Uterus (tissue), 3 donors: ENCODE measurements at regions not wholly inside any gene's neighbourhood (a gene's known extent, or its start where the extent isn't known, plus 50 kb on each side); places are given as distances from the start of the nearest gene placed in this dataset.

ENCODE experiments used
- DNase-seq, 2 donors: peaks; one replicate each; pipeline ENCODE4 v3.0.0-alpha.2; 2019 to 2020
- H3K27ac ChIP-seq, 2 donors: fragments of 200-600 bp; sonication (generic); 1 replicate in 1 of 2; 2 replicates in 1 of 2; pipeline ENCODE4 v1.5.1; 2016 to 2018
- H3K27me3 ChIP-seq, 2 donors: fragments of 200-600 bp; sonication (generic); one replicate each; pipeline ENCODE4 v1.5.1; 2018 to 2019; ENCODE audit warnings: control low read depth in 1 of 2
- H3K36me3 ChIP-seq, 2 donors: fragments of 200-600 bp; sonication (generic); one replicate each; pipeline ENCODE4 v1.5.1; 2019; ENCODE audit warnings: control low read depth in 1 of 2
- H3K4me1 ChIP-seq, 2 donors: fragments of 200-600 bp; sonication (generic); one replicate each; pipeline ENCODE4 v1.5.1; 2018 to 2019; ENCODE audit warnings: control low read depth in 1 of 2
- H3K4me3 ChIP-seq, 2 donors: fragments of 200-600 bp; sonication (generic); 1 replicate in 1 of 2; 2 replicates in 1 of 2; pipeline ENCODE4 v1.5.1; 2018 to 2019; ENCODE audit warnings: mild to moderate bottlenecking in 1 of 2
- H3K9me3 ChIP-seq, 2 donors: fragments of 200-600 bp; sonication (generic); one replicate each; pipeline ENCODE4 v1.5.1; 2019; ENCODE audit warnings: control low read depth in 1 of 2
- POLR2A ChIP-seq, 2 donors: fragments of 450-650 bp; IDR thresholded peaks; one replicate each; pipeline ENCODE4 v1.6.1; 2016; ENCODE audit warnings: antibody characterized with exemption in 2 of 2, mild to moderate bottlenecking in 1 of 2, moderate library complexity in 1 of 2
- intact Hi-C: fragments of 100-400 bp; cut with DNase I; formaldehyde crosslinking; loops from one replicate; pipeline ENCODE4 v1.15.1; 2023; ENCODE audit warnings: low total_unique reads
- TF ChIP-seq, protein P1 (sequence below), 4 experiments: fragments of 200-600 bp in 2 of 4; fragments of 450-650 bp in 2 of 4; sonication (generic) in 2 of 4; IDR thresholded peaks; one replicate each; pipeline ENCODE4 v1.5.1; 2016 to 2019; ENCODE audit warnings: antibody characterized with exemption in 4 of 4, mild to moderate bottlenecking in 2 of 4, moderate library complexity in 1 of 4
- donor health status: DM: yes; HTN: yes; CAD: no.

DNA sequence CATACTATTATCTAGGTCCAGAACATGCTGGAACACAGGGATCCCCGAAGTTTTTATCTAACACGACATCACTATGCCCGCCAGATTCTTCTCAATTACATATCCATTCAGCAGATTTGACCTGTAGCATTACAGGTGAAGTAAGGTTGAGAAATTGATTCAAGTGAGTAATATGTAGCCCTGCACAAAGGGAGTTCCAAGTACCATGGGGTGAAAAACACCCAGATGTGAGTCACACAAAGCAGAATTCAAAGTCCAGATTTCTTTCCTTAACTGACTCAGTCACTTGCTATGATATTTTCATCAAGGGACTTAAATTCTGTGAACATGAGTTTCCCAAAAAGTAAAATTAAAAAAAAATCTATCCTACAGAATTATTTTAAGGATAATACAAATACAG is 655.4 kb upstream of the PTCHD4 start:
- Histone ChIP-seq H3K4me3 (no peak overlapping the region), H3K36me3 (no peaks in the 10 kb centered on the region), H3K27me3 (no peaks in the 10 kb centered on the region), H3K4me1 (no peaks in the 10 kb centered on the region), H3K27ac (no peak overlapping the region), H3K9me3 (no peaks in the 10 kb centered on the region)
- no peak for DNase-seq
- TF ChIP-seq, protein P1, sequence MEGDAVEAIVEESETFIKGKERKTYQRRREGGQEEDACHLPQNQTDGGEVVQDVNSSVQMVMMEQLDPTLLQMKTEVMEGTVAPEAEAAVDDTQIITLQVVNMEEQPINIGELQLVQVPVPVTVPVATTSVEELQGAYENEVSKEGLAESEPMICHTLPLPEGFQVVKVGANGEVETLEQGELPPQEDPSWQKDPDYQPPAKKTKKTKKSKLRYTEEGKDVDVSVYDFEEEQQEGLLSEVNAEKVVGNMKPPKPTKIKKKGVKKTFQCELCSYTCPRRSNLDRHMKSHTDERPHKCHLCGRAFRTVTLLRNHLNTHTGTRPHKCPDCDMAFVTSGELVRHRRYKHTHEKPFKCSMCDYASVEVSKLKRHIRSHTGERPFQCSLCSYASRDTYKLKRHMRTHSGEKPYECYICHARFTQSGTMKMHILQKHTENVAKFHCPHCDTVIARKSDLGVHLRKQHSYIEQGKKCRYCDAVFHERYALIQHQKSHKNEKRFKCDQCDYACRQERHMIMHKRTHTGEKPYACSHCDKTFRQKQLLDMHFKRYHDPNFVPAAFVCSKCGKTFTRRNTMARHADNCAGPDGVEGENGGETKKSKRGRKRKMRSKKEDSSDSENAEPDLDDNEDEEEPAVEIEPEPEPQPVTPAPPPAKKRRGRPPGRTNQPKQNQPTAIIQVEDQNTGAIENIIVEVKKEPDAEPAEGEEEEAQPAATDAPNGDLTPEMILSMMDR (IDR thresholded peaks at IDR 0.05): no peak
- TF ChIP-seq POLR2A (IDR thresholded peaks at IDR 0.05): no peak
- intact Hi-C loops: no loop called here

GRCh38 chr6:48765352-48765961 is 654.5 kb upstream of the PTCHD4 start:
- Histone ChIP-seq H3K36me3 (no peaks in the 10 kb centered on the region), H3K9me3 (no peaks in the 10 kb centered on the region), H3K4me3 (no peak overlapping the region), H3K4me1 (no peaks in the 10 kb centered on the region), H3K27me3 (no peaks in the 10 kb centered on the region), H3K27ac (no peak overlapping the region)
- TF ChIP-seq POLR2A (IDR thresholded peaks at IDR 0.05): no peak
- TF ChIP-seq, protein P1 (IDR thresholded peaks at IDR 0.05): no peak
- intact Hi-C loops: no loop called here
- DNase-seq: no peak

DNA sequence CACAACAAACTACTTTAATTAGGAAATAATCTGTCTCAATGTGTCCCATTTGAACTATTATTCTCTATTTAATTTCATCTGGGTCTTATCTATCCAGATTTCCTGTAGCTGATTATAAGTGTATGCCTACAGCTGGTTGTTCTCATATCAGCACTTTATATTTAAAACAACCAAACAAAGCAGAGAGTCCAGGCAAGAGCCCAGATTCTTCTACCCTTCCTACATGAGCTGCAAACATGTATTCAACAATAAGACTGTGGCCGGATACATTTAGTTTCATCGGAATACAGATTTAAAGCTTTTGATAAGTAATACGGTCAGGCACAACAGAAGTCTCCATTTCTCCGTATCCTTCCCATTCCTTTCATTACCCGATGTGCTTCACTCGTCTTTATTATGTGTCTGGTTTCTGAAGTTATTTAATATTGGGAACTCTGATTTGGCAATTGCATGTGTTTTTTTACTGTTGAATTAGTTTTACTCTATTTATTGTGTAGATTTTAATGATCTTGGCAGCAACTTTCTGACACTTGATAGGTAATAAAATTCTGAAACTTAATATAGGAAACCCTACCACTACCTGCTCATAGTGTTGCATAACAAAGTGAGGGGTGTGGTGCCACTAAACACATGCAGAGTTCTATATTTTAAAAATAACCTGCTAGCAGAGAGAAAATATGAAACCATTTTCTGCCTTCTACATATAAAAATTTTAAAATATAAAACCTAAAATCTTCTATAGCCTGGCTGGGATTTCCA is 653.5 kb upstream of the PTCHD4 start:
- H3K27me3 ChIP-seq: no peaks in the 10 kb centered on the region
- intact Hi-C loops: no loop called here
- no peaks in the 10 kb centered on the region for H3K36me3 ChIP-seq
- no peak for TF ChIP-seq POLR2A (IDR thresholded peaks at IDR 0.05)
- TF ChIP-seq, protein P1 (IDR thresholded peaks at IDR 0.05): no peak
- no peaks in the 10 kb centered on the region for H3K4me1 ChIP-seq
- no peak overlapping the region for H3K27ac ChIP-seq
- DNase-seq: no peak
- H3K9me3 ChIP-seq: no peaks in the 10 kb centered on the region
- H3K4me3 ChIP-seq: no peak overlapping the region

DNA sequence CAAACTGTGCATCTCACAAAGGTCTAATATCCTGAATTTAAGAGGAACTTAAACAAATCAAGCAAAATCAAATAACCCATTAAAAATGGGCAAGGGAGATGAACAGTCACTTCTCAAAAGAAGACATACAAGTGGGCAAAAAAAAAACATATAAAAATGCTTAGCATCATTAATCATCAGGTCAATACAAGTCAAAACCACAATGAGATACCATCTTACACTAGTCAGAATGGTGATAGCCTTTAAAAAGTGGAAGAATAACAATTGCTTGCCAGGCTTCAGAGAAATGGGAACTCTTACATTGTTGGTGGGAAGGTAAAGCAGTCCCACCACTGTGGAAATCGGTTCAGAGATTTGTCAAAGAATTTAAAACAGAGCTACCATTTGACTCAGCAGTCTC is 646.7 kb upstream of the PTCHD4 start:
- Histone ChIP-seq H3K27ac (no peak overlapping the region), H3K4me3 (no peak overlapping the region), H3K36me3 (no peaks in the 10 kb centered on the region), H3K27me3 (no peaks in the 10 kb centered on the region), H3K9me3 (no peaks in the 10 kb centered on the region), H3K4me1 (no peaks in the 10 kb centered on the region)
- intact Hi-C loops: no loop called here
- no peak for TF ChIP-seq POLR2A (IDR thresholded peaks at IDR 0.05)
- TF ChIP-seq, protein P1 (IDR thresholded peaks at IDR 0.05): no peak
- no peak for DNase-seq

- Histone ChIP-seq H3K36me3 (no peaks in the 10 kb centered on the region), H3K27ac (no peak overlapping the region), H3K9me3 (no peaks in the 10 kb centered on the region), H3K4me1 (no peaks in the 10 kb centered on the region), H3K27me3 (no peaks in the 10 kb centered on the region), H3K4me3 (no peak overlapping the region)
- TF ChIP-seq, protein P1 (IDR thresholded peaks at IDR 0.05): no peak
- no peak for TF ChIP-seq POLR2A (IDR thresholded peaks at IDR 0.05)
- intact Hi-C loops: no loop called here
- DNase-seq: no peak
Observed at GRCh38 chr6:48755315-48755714, 644.3 kb upstream of the PTCHD4 start.
